ENCODE measurements at regions not wholly inside any gene's neighbourhood (a gene's known extent, or its start where the extent isn't known, plus 50 kb on each side); places are given as distances from the start of the nearest gene placed in this dataset.

DNA sequence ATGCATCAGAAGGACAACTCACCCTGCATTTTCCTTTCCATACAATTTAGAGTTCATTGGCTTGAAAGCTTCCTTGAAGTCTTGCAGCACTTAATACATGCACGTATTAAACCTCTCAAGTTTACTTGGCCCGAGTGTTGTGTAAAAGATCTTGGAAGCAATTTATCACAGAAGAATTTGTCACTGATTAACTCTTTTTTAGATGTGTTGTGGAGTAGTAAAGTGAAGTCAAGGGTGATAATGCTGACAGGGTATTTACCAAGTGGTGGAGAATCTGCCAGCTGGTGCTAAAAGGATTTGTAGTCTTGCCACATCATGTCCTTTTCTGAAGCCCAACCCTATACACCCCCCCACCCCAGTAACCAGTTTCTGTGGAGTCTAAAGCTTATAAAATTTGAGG is 421.0 kb upstream of the MIR17HG start:
- ATAC-seq (no peak), DNase-seq (no peak)
- no peaks in the 10 kb centered on the region for H3K27me3 ChIP-seq
- 11 to 14% methylated on average over 2 of the region's 2 CpGs for WGBS, 2 donors
- TF ChIP-seq, protein P1, sequence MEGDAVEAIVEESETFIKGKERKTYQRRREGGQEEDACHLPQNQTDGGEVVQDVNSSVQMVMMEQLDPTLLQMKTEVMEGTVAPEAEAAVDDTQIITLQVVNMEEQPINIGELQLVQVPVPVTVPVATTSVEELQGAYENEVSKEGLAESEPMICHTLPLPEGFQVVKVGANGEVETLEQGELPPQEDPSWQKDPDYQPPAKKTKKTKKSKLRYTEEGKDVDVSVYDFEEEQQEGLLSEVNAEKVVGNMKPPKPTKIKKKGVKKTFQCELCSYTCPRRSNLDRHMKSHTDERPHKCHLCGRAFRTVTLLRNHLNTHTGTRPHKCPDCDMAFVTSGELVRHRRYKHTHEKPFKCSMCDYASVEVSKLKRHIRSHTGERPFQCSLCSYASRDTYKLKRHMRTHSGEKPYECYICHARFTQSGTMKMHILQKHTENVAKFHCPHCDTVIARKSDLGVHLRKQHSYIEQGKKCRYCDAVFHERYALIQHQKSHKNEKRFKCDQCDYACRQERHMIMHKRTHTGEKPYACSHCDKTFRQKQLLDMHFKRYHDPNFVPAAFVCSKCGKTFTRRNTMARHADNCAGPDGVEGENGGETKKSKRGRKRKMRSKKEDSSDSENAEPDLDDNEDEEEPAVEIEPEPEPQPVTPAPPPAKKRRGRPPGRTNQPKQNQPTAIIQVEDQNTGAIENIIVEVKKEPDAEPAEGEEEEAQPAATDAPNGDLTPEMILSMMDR (IDR thresholded peaks at IDR 0.05): no peak
- peaks cover 0 to 9% (median 0%) of the 10 kb centered on the region in 11 donors for H3K9me3 ChIP-seq
- H3K4me1 ChIP-seq: no peaks in the 10 kb centered on the region
- intact Hi-C loops (cut with DNase I): no loop called here
- no peaks in the 10 kb centered on the region for H3K36me3 ChIP-seq
- H3K4me3 ChIP-seq: no peak overlapping the region
- no peak overlapping the region for H3K27ac ChIP-seq

DNA sequence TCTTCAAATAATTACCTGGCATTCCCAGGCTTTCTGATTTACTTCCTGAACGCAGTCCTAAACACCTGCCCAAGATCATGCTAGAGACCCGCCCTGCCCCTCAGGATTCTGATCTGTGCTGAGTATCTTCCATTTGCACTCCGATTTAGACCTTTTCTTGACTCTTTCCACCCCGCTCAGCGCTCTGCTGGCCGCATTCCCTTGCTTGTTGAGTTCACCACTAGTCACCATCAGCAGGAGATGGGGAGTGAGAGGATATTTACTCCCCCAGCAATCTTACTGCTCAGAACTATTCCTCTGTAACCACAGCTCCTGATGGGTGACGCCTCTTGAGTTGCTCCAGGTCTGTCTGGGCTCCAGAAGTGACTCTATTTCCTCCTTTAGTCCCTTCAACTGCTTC is 419.4 kb upstream of the MIR17HG start:
- Histone ChIP-seq H3K4me3 (no peak overlapping the region), H3K27me3 (no peaks in the 10 kb centered on the region), H3K27ac (no peak overlapping the region), H3K36me3 (no peaks in the 10 kb centered on the region), H3K4me1 (no peaks in the 10 kb centered on the region), H3K9me3 (peaks cover 0 to 9% (median 0%) of the 10 kb centered on the region in 11 donors)
- 81 to 93% methylated on average over 7 of the region's 7 CpGs for WGBS, 2 donors
- TF ChIP-seq, protein P1 (IDR thresholded peaks at IDR 0.05): no peak
- ATAC-seq (no peak), DNase-seq (no peak)
- intact Hi-C loops (cut with DNase I): no loop called here

DNA sequence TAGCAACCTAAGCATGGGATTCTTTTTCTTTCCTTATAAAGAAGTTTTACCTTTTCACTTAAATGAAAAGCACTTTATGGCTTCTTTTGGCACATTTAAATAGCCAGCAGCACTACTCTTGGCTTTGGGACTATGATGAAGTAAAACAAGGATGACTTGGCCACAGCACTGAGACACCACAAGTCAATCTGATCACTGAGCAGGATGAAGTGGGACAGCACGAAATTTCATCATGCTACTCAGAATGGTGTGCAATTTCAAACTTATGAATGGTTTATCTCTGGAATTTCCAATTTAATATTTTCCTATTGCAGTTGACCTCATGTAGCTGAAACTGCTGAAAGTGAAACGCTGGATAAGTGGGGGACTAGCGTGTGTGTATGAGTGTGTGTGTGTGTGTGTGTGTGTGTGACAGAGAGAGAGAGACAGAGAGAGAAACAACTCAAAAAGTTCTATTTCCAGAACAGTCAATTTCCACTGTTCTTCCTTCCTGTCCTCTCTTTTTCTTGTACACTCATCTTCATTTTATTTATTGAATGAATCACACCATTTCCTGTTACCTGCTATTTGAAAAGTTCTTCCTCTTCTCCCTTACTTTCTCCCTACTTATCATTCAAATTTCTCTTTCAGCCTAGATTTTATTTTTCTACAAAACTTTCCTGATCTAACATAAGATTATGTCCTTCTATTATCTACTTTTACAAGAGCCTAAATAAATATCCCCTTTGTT is 414.2 kb upstream of the MIR17HG start:
- H3K4me1 ChIP-seq: no peaks in the 10 kb centered on the region
- H3K27me3 ChIP-seq: no peaks in the 10 kb centered on the region
- WGBS, 2 donors: 59 to 69% methylated on average over 3 of the region's 3 CpGs
- no peak overlapping the region for H3K4me3 ChIP-seq
- H3K27ac ChIP-seq: no peak overlapping the region
- TF ChIP-seq, protein P1 (IDR thresholded peaks at IDR 0.05): no peak
- DNase-seq (no peak), ATAC-seq (no peak)
- H3K9me3 ChIP-seq: peaks cover 0 to 9% (median 0%) of the 10 kb centered on the region in 11 donors
- H3K36me3 ChIP-seq: no peaks in the 10 kb centered on the region
- intact Hi-C loops (cut with DNase I): no loop called here

DNA sequence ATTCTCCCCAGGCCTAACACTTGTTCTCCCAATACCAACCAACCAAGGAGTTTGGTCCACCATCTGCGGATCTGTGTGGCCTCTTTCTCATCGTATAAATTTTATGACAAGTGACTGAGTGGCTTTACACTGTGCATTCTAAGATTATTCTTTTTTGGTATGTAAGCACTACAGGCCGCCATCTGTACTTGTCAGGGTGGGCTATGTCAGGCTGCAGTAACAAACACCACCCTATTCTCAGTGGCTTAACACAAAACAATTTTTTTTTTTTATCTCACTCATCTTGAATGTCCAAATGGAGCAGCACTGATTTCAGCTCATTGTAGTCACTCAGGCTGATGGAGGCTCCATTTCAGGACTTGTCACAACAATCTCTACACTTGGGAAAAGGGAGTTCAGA is 412.7 kb upstream of the MIR17HG start:
- intact Hi-C loops (cut with DNase I): no loop called here
- ATAC-seq: no peak
- H3K4me3 ChIP-seq: no peak overlapping the region
- TF ChIP-seq, protein P1 (IDR thresholded peaks at IDR 0.05): no peak
- WGBS, 2 donors: 92 to 93% methylated on average over 3 of the region's 3 CpGs
- H3K9me3 ChIP-seq: peaks cover 0 to 9% (median 0%) of the 10 kb centered on the region in 11 donors
- DNase-seq: no peak
- no peak overlapping the region for H3K27ac ChIP-seq
- no peaks in the 10 kb centered on the region for H3K27me3 ChIP-seq
- H3K4me1 ChIP-seq: no peaks in the 10 kb centered on the region
- no peaks in the 10 kb centered on the region for H3K36me3 ChIP-seq

All from heart right ventricle (tissue), 16 donors.